ENCODE measurements at regions not wholly inside any gene's neighbourhood (a gene's known extent, or its start where the extent isn't known, plus 50 kb on each side); places are given as distances from the start of the nearest gene placed in this dataset.

- TF ChIP-seq CTCF (conservative IDR thresholded peaks at IDR 0.05; ENCODE audit: low read depth, low read length) (no peak), EZH2 (IDR thresholded peaks at IDR 0.05; ENCODE audit: borderline replicate concordance, low read depth, low read length, poor library complexity, severe bottlenecking) (no peak)
- H3K27me3 ChIP-seq (replicated peaks; ENCODE audit: insufficient read depth, low read depth, low read length, poor library complexity), result no peaks in the 10 kb centered on the region
- H3K36me3 ChIP-seq (ENCODE audit: insufficient read depth, low read length, poor library complexity, severe bottlenecking), result no peaks in the 10 kb centered on the region
- no peaks in the 10 kb centered on the region for H3K9me3 ChIP-seq (ENCODE audit: low read depth, low read length, poor library complexity, severe bottlenecking)
- intact Hi-C loops (cut with micrococcal nuclease; ENCODE audit: unreplicated experiment), result no loop called here
- BruUV-seq (replicated peaks), result no TSS peak
- no peak for DNase-seq (ENCODE audit: low spot score)
- ChIA-PET CTCF (no interaction called here), POLR2A (ENCODE audit: low non-redundant PET) (no interaction called here)
- H3K4me1 ChIP-seq (ENCODE audit: insufficient read depth, low read length, poor library complexity, severe bottlenecking), result no peaks in the 10 kb centered on the region
- H3K4me3 ChIP-seq (ENCODE audit: low read depth, low read length, poor library complexity, severe bottlenecking), result no peak overlapping the region
- H3K27ac ChIP-seq (ENCODE audit: low read depth, low read length, poor library complexity, severe bottlenecking), result no peak overlapping the region
Observed at GRCh38 chr6:144535630-144536029, 250.5 kb downstream of the UTRN start.

GRCh38 chr6:144536079-144536478 lies 250.9 kb downstream of the UTRN start:
- no TSS peak for BruUV-seq (replicated peaks)
- Histone ChIP-seq H3K27ac (ENCODE audit: low read depth, low read length, poor library complexity, severe bottlenecking) (no peak overlapping the region), H3K36me3 (ENCODE audit: insufficient read depth, low read length, poor library complexity, severe bottlenecking) (no peaks in the 10 kb centered on the region), H3K4me3 (ENCODE audit: low read depth, low read length, poor library complexity, severe bottlenecking) (no peak overlapping the region), H3K4me1 (ENCODE audit: insufficient read depth, low read length, poor library complexity, severe bottlenecking) (no peaks in the 10 kb centered on the region), H3K9me3 (ENCODE audit: low read depth, low read length, poor library complexity, severe bottlenecking) (no peaks in the 10 kb centered on the region), H3K27me3 (replicated peaks; ENCODE audit: insufficient read depth, low read depth, low read length, poor library complexity) (no peaks in the 10 kb centered on the region)
- POLR2A ChIA-PET (ENCODE audit: low non-redundant PET), result no interaction called here
- DNase-seq (ENCODE audit: low spot score), result no peak
- intact Hi-C loops (cut with micrococcal nuclease; ENCODE audit: unreplicated experiment), result no loop called here
- TF ChIP-seq EZH2 (IDR thresholded peaks at IDR 0.05; ENCODE audit: borderline replicate concordance, low read depth, low read length, poor library complexity, severe bottlenecking) (no peak), CTCF (conservative IDR thresholded peaks at IDR 0.05; ENCODE audit: low read depth, low read length) (no peak)
- CTCF ChIA-PET, result no interaction called here

DNA sequence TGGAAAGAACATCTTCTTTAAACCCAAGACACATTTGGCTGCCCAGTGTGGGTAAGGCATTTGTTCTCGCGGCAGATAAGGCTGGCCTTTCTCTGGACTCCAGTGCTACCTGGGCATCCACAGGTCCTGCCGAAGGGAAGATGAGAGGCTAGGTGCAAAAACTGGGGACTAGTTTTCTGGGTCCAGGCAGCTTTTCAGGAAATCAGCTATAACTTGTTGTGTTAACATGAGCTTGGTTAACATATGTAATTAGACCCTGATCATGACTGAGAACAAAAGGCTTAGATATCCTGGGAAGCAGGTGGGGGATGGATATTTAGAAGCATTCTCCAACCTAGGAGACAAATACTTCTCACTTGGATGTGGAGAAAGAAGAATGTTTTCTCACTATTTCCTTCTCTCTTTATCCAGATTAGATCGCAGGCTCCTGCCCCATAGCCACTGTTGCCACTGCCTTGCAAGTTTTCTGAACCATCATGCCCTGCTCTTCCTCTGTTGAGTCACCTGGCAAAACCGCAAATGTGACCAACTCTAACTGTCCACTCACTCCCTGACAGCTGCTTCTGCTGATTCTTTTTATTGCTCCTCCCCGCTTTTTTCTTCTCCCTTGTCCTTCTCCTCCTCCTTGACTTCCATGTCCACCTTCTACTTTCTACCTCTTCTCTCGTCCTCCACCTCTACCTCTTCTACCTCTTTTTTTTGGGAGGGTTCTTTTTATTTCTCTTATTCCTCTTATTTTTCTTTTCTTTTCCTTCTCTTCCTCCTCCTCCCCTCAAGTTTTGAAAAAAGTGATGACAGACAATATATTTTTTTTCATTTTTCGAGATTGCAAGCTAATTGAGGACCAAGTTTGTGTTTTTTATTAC lies 258.1 kb downstream of the UTRN start:
- H3K27me3 ChIP-seq (replicated peaks; ENCODE audit: insufficient read depth, low read depth, low read length, poor library complexity), result no peaks in the 10 kb centered on the region
- no peak overlapping the region for H3K4me3 ChIP-seq (ENCODE audit: low read depth, low read length, poor library complexity, severe bottlenecking)
- intact Hi-C loops (cut with micrococcal nuclease; ENCODE audit: unreplicated experiment), result no loop called here
- no peak for DNase-seq (ENCODE audit: low spot score)
- POLR2A ChIA-PET (ENCODE audit: low non-redundant PET), result no interaction called here
- H3K27ac ChIP-seq (ENCODE audit: low read depth, low read length, poor library complexity, severe bottlenecking), result no peak overlapping the region
- BruUV-seq (replicated peaks), result no TSS peak
- no peaks in the 10 kb centered on the region for H3K36me3 ChIP-seq (ENCODE audit: insufficient read depth, low read length, poor library complexity, severe bottlenecking)
- CTCF ChIA-PET, result no interaction called here
- no peaks in the 10 kb centered on the region for H3K9me3 ChIP-seq (ENCODE audit: low read depth, low read length, poor library complexity, severe bottlenecking)
- no peaks in the 10 kb centered on the region for H3K4me1 ChIP-seq (ENCODE audit: insufficient read depth, low read length, poor library complexity, severe bottlenecking)
- TF ChIP-seq EZH2 (IDR thresholded peaks at IDR 0.05; ENCODE audit: borderline replicate concordance, low read depth, low read length, poor library complexity, severe bottlenecking) (no peak), CTCF (conservative IDR thresholded peaks at IDR 0.05; ENCODE audit: low read depth, low read length) (no peak)
